ENCODE measurements at regions not wholly inside any gene's neighbourhood (a gene's known extent, or its start where the extent isn't known, plus 50 kb on each side); places are given as distances from the start of the nearest gene placed in this dataset.

DNA sequence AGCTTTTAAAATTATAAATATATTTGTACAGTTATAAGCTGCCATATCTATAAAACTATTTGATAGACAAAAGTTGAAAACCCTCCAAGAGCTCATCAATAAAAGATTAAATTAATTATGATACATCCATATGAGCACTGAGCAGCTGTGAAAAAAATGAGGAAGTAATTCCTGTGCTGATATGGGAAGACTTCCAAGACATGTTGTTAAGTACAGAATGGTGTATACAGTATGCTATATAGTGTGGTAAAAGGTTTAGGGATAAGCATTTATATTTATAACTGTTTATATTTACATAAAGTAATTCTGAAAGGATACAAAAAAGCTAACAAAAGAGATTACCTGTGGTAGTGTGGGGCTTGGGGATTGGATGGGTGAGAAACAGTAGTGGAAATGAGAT is 92.8 kb upstream of the BMP2K start:
- H3K4me3 Mint-ChIP-seq = no peak overlapping the region
- no peaks in the 10 kb centered on the region for H3K9me3 Mint-ChIP-seq
- CTCF ChIA-PET = no interaction called here
- H3K36me3 Mint-ChIP-seq = no peaks in the 10 kb centered on the region
- H3K27ac Mint-ChIP-seq = no peak overlapping the region
- H3K4me1 Mint-ChIP-seq = no peaks in the 10 kb centered on the region
- DNase-seq = no peak
- H3K27me3 Mint-ChIP-seq = peaks cover 6% of the 10 kb centered on the region

DNA sequence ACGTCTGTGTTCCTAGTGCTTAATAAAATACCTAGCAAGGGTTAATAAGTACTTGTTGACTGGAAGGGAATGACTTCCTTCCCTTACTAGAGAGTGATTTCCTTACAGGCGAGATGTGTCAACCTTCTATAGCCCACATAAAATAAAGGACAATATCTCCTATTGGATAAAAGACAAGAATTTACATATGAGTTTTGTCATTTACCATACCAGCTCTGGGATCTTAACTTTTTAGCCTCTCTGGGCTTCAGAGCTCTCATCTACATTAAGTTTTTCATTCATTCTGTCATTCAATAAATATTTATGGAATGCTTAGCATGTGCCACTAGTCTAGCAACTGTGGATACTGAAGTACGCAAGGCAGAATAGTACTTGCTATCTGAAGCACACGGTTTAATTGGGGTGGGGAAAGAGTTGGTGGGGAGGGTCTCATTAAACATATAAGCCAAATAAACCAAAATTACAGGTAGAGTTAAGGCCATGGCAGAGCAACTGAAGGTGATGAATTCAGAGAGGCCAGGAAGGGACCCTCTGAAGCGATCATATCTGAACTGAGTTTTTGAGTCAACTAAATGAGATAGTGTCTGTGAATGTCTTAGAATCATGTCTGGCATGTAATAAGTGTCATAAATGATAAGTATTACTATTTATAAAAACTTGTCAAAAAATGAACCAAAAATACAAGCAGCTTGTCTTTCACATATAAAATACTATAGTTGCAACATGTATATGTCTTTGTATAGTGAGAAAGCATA is 91.6 kb upstream of the BMP2K start:
- Mint-ChIP-seq H3K4me1 (no peaks in the 10 kb centered on the region), H3K27ac (no peak overlapping the region), H3K36me3 (no peaks in the 10 kb centered on the region), H3K9me3 (no peaks in the 10 kb centered on the region), H3K27me3 (peaks cover 3% of the 10 kb centered on the region), H3K4me3 (no peak overlapping the region)
- DNase-seq = no peak
- CTCF ChIA-PET = no interaction called here

- peaks cover 12% of the 10 kb centered on the region for H3K4me1 Mint-ChIP-seq
- no peaks in the 10 kb centered on the region for H3K27me3 Mint-ChIP-seq
- no peak overlapping the region for H3K27ac Mint-ChIP-seq
- H3K36me3 Mint-ChIP-seq = no peaks in the 10 kb centered on the region
- DNase-seq = no peak
- CTCF ChIA-PET = interaction anchor here (0.8 kb wide), 1 partner anchor 19 kb away, joined by 3 read pairs; no protein-coding TSS in a partner anchor
- no peak overlapping the region for H3K4me3 Mint-ChIP-seq
- H3K9me3 Mint-ChIP-seq = no peaks in the 10 kb centered on the region
These were observed 88.3 kb upstream of the BMP2K start for GRCh38 chr4:78687818-78688217.

DNA sequence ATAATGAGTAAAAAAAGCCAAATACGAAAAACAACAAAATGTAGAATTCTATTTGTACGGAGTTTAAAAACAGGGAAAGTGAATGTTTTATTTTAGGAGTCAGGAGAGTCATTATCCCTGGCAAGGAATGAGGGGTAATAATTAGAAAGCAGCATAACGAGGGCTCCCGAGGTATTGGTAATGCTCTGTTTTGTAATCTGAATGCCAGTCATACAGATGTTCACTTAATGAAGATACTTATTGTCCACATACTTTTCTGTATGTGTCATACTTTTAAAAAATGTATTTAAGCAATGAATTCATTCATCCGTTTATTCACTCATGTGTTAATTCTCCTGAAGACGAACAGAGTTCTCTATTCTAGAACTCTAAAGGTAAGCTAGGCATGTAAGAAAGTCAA is 87.8 kb upstream of the BMP2K start:
- Mint-ChIP-seq H3K9me3 (no peaks in the 10 kb centered on the region), H3K36me3 (no peaks in the 10 kb centered on the region), H3K27ac (no peak overlapping the region), H3K4me1 (peaks cover 12% of the 10 kb centered on the region), H3K4me3 (no peak overlapping the region), H3K27me3 (no peaks in the 10 kb centered on the region)
- no peak for DNase-seq
- CTCF ChIA-PET = no interaction called here

GRCh38 chr4:78689261-78689660 is 86.9 kb upstream of the BMP2K start:
- Mint-ChIP-seq H3K4me1 (peaks cover 12% of the 10 kb centered on the region), H3K27me3 (no peaks in the 10 kb centered on the region), H3K4me3 (no peak overlapping the region), H3K9me3 (no peaks in the 10 kb centered on the region), H3K27ac (no peak overlapping the region), H3K36me3 (no peaks in the 10 kb centered on the region)
- CTCF ChIA-PET = no interaction called here
- DNase-seq = no peak

- H3K9me3 Mint-ChIP-seq = no peaks in the 10 kb centered on the region
- no peak overlapping the region for H3K4me3 Mint-ChIP-seq
- H3K4me1 Mint-ChIP-seq = peaks cover 12% of the 10 kb centered on the region
- no peak for DNase-seq
- H3K27ac Mint-ChIP-seq = no peak overlapping the region
- no peaks in the 10 kb centered on the region for H3K36me3 Mint-ChIP-seq
- H3K27me3 Mint-ChIP-seq = no peaks in the 10 kb centered on the region
- CTCF ChIA-PET = no interaction called here
These were observed 86.3 kb upstream of the BMP2K start for GRCh38 chr4:78689700-78690323.

DNA sequence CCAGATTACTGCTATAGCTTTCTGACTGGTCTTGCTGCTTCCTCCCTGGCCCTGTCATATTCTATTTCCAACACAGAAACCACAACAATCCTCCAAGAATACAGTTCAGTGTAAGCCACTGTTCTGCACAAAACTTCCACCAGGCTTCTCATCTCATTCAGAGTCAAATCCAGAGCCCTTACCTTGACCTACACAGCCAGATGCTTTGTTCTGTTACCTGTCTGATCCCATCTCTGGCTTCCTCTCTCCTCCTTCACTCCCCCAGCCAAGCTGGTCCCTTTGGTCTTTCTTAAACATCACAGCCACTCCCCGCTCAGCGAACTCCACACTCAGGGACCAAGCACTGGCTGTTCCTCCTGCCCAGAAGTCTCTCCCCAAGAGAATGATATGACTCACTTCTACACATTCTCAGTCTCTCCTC is 84.8 kb upstream of the BMP2K start:
- no peak for DNase-seq
- H3K36me3 Mint-ChIP-seq = no peaks in the 10 kb centered on the region
- CTCF ChIA-PET = interaction anchor here (1.0 kb wide), 1 partner anchor 47 kb away, joined by 4 read pairs; no protein-coding TSS in a partner anchor
- H3K27ac Mint-ChIP-seq = no peak overlapping the region
- peaks cover 12% of the 10 kb centered on the region for H3K4me1 Mint-ChIP-seq
- no peak overlapping the region for H3K4me3 Mint-ChIP-seq
- H3K9me3 Mint-ChIP-seq = no peaks in the 10 kb centered on the region
- H3K27me3 Mint-ChIP-seq = no peaks in the 10 kb centered on the region

DNA sequence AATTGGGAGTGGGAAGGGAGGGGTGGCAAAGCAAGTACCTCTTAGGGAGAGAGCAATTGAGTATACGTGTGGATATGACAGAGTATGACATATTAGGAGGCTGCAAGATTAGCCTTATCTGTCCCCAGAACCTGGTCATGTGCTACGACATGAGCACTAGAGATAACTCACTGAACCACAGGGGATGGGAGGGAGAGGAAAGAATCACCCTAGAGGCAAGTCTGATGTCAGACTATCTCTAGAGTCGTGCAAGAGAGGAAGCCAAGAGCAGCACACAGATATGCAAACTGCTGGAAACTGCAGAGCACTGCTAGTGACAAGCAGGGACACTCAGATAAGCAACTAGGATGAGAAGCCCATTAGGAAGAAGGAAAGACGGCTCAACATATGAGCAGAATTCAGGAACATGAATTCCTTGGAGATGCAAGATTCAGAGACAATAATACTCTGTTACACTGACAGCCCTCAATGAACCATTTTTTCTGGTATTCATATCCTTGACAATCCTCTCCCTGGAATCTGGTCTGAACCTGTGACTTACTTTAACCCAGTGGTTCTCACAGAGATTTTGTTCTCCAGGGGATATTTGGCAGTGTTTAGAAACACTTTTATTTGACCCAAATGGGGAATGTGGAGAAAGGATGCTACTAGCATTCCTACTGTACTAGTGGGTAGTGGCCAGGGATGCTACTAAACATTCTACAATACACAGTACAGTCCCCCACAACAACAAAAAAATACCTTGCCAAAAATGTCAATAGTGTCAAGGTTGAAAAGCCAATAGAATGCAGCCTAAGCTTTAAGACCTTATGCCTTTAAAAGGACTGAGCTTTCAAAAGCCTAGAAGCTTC is 84.0 kb upstream of the BMP2K start:
- no peak for DNase-seq
- no peak overlapping the region for H3K4me3 Mint-ChIP-seq
- H3K27me3 Mint-ChIP-seq = no peaks in the 10 kb centered on the region
- CTCF ChIA-PET = interaction anchor here (0.6 kb wide), 1 partner anchor 50 kb away, joined by 3 read pairs; no protein-coding TSS in a partner anchor
- no peaks in the 10 kb centered on the region for H3K36me3 Mint-ChIP-seq
- H3K27ac Mint-ChIP-seq = no peak overlapping the region
- peaks cover 12% of the 10 kb centered on the region for H3K4me1 Mint-ChIP-seq
- H3K9me3 Mint-ChIP-seq = no peaks in the 10 kb centered on the region

GRCh38 chr4:78692822-78693170 is 83.4 kb upstream of the BMP2K start:
- Mint-ChIP-seq H3K36me3 (no peaks in the 10 kb centered on the region), H3K27ac (no peak overlapping the region), H3K9me3 (no peaks in the 10 kb centered on the region), H3K27me3 (no peaks in the 10 kb centered on the region), H3K4me3 (no peak overlapping the region), H3K4me1 (peaks cover 12% of the 10 kb centered on the region)
- no peak for DNase-seq
- CTCF ChIA-PET = interaction anchor here (0.6 kb wide), 1 partner anchor 50 kb away, joined by 3 read pairs; no protein-coding TSS in a partner anchor

DNA sequence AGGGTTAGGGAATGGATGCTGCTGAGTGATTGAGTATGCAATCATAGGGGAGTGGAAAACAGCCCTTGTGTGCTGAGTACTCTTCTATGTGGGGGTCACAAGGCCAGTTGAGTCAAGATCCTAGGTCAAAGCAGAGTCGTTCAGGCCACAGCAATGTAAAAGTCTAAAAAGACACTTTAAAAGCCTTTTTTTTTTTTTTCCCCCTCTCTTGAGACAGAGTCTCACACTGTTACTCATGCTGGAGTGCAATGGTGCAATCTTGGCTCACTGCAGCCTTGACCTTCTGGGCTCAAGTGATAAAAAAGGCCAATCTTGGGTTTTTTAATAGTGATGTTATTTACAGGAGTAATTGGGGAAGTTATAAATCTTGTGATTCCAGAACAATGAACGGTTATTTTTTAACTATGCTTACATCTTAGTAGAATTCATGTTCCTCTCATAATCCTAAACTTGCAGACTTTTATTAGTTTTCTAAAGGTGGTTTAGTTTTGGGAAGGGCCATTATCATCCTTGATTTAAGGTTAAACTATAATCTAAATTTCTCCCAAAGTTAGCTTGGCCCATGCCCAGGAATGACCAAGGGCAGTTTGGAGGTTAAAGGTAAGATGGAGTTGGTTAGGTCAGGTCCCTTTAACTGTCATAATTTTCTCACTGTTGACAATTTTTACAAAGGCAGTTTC is 82.2 kb upstream of the BMP2K start:
- no peak overlapping the region for H3K27ac Mint-ChIP-seq
- no peaks in the 10 kb centered on the region for H3K27me3 Mint-ChIP-seq
- no peak overlapping the region for H3K4me3 Mint-ChIP-seq
- no peak for DNase-seq
- no peaks in the 10 kb centered on the region for H3K36me3 Mint-ChIP-seq
- CTCF ChIA-PET = no interaction called here
- peaks cover 12% of the 10 kb centered on the region for H3K4me1 Mint-ChIP-seq
- no peaks in the 10 kb centered on the region for H3K9me3 Mint-ChIP-seq

GRCh38 chr4:78694457-78694787 is 81.7 kb upstream of the BMP2K start:
- Mint-ChIP-seq H3K27ac (no peak overlapping the region), H3K36me3 (no peaks in the 10 kb centered on the region), H3K27me3 (no peaks in the 10 kb centered on the region), H3K4me3 (no peak overlapping the region), H3K4me1 (peaks cover 12% of the 10 kb centered on the region), H3K9me3 (no peaks in the 10 kb centered on the region)
- CTCF ChIA-PET = no interaction called here
- DNase-seq = no peak

- DNase-seq = no peak
- H3K4me1 Mint-ChIP-seq = peaks cover 12% of the 10 kb centered on the region
- no peaks in the 10 kb centered on the region for H3K9me3 Mint-ChIP-seq
- no peak overlapping the region for H3K27ac Mint-ChIP-seq
- CTCF ChIA-PET = interaction anchor here (0.6 kb wide), 1 partner anchor 31 kb away, joined by 3 read pairs; no protein-coding TSS in a partner anchor
- no peaks in the 10 kb centered on the region for H3K36me3 Mint-ChIP-seq
- H3K27me3 Mint-ChIP-seq = no peaks in the 10 kb centered on the region
- H3K4me3 Mint-ChIP-seq = no peak overlapping the region
These were observed 80.2 kb upstream of the BMP2K start for GRCh38 chr4:78695910-78696309.

DNA sequence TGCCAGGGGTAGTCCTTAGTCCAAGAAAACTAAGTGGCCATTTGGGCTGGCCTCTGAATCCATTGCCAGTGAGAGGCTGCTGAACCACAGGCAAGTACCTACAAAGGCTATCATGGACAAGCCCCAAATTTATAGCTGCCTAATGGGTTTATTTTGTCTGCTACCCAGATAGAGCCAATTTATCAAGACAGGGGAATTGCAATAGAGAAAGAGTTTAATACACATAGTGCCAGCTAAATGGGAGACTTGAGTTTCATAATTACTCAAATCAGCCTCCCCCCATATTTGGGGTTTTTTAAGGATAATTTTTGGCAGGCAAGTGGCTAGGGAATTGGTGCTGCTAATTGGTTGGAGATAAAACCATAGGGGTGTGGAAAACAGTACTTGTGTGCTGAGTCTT is 73.1 kb upstream of the BMP2K start:
- CTCF ChIA-PET = no interaction called here
- Mint-ChIP-seq H3K4me1 (no peaks in the 10 kb centered on the region), H3K4me3 (no peak overlapping the region), H3K27ac (no peak overlapping the region), H3K9me3 (peaks cover 17% of the 10 kb centered on the region), H3K36me3 (no peaks in the 10 kb centered on the region), H3K27me3 (no peaks in the 10 kb centered on the region)
- DNase-seq = no peak

DNA sequence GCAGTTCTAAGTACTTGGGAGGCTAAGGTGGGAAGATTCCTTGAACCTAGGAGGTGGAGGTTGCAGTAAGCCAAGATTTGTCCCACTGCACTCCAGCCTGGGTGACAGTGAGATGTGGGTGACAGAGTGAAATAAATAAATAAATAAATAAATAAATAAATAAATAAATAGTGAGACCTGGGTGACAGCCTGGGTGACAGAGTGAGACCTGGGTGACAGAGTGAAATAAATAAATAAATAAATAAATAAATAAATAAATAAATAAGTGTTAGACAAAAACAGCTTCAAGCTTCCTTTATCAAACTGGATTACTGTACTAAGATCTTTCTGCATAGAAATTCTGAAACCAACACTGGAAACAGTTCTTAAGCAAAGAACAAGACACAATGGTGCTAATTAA is 71.8 kb upstream of the BMP2K start:
- H3K27ac Mint-ChIP-seq = no peak overlapping the region
- CTCF ChIA-PET = no interaction called here
- peaks cover 17% of the 10 kb centered on the region for H3K9me3 Mint-ChIP-seq
- H3K27me3 Mint-ChIP-seq = no peaks in the 10 kb centered on the region
- DNase-seq = no peak
- H3K4me1 Mint-ChIP-seq = no peaks in the 10 kb centered on the region
- no peak overlapping the region for H3K4me3 Mint-ChIP-seq
- H3K36me3 Mint-ChIP-seq = no peaks in the 10 kb centered on the region

Data from activated naive CD4-positive, alpha-beta T cell treated with anti-CD3 and anti-CD28 coated beads, Interleukin-2, amount 10 ng/mL, durations not matched to agents 7 days and 5 days (primary cell).